NB4 (cell line): ENCODE measurements at regions not wholly inside any gene's neighbourhood (a gene's known extent, or its start where the extent isn't known, plus 50 kb on each side); places are given as distances from the start of the nearest gene placed in this dataset.

ENCODE experiments used
- DNase-seq: peaks from one replicate; pipeline ENCODE4 v3.0.0; 2010; ENCODE audit warnings: low read depth
- H3K4me3 ChIP-seq: one replicate; pipeline ENCODE4 v1.5.1; 2011; ENCODE audit warnings: mild to moderate bottlenecking, low read depth, low read length, moderate library complexity
- CTCF ChIP-seq: IDR thresholded peaks from one replicate; pipeline ENCODE4 v1.5.1; 2012; ENCODE audit warnings: low read depth, low read length
- MAX ChIP-seq: IDR thresholded peaks from 2 replicates; pipeline ENCODE4 v1.6.1; 2011; ENCODE audit warnings: low read depth, low read length
- MYC ChIP-seq: IDR thresholded peaks from 2 replicates; pipeline ENCODE4 v1.6.1; 2011; ENCODE audit warnings: low read depth, low read length
- POLR2A ChIP-seq: IDR thresholded peaks from 2 replicates; pipeline ENCODE4 v1.6.1; 2011; ENCODE audit warnings: mild to moderate bottlenecking; ENCODE audit not compliant: insufficient read length; ENCODE audit errors: extremely low read depth

GRCh38 chr1:57901208-57901919, 477.5 kb upstream of the DAB1 start:
- no peak for DNase-seq
- no peak overlapping the region for H3K4me3 ChIP-seq
- TF ChIP-seq MYC (no peak), CTCF (no peak)

- H3K4me3 ChIP-seq: no peak overlapping the region
- DNase-seq: no peak
- TF ChIP-seq MYC (no peak), POLR2A (no peak), MAX (no peak), CTCF (no peak)
These were observed 474.7 kb upstream of the DAB1 start for GRCh38 chr1:57898531-57898930.

- no peak for DNase-seq
- H3K4me3 ChIP-seq: no peak overlapping the region
- TF ChIP-seq CTCF: no peak
- TF ChIP-seq POLR2A: no peak
- TF ChIP-seq MYC: no peak
- TF ChIP-seq MAX: no peak
These were observed 473.7 kb upstream of the DAB1 start for GRCh38 chr1:57897581-57897980.

GRCh38 chr1:57894315-57894714, 470.5 kb upstream of the DAB1 start:
- DNase-seq: no peak
- TF ChIP-seq MYC (no peak), POLR2A (no peak), CTCF (no peak), MAX (no peak)
- H3K4me3 ChIP-seq: no peak overlapping the region

- DNase-seq: no peak
- no peak overlapping the region for H3K4me3 ChIP-seq
- no peak for TF ChIP-seq MYC
- TF ChIP-seq POLR2A: no peak
- no peak for TF ChIP-seq CTCF
- no peak for TF ChIP-seq MAX
These were observed 465.9 kb upstream of the DAB1 start for GRCh38 chr1:57889676-57890320.

GRCh38 chr1:57887964-57888491, 464.2 kb upstream of the DAB1 start:
- DNase-seq: no peak
- H3K4me3 ChIP-seq: no peak overlapping the region
- TF ChIP-seq MYC (no peak), MAX (no peak), CTCF (no peak), POLR2A (no peak)
